Tibial nerve (tissue), 4 donors: ENCODE measurements at regions not wholly inside any gene's neighbourhood (a gene's known extent, or its start where the extent isn't known, plus 50 kb on each side); places are given as distances from the start of the nearest gene placed in this dataset.

Experiments used
- DNase-seq, 2 donors: peaks; one replicate each; pipeline ENCODE4 v3.0.0-alpha.2; 2019; ENCODE audit warnings: low spot score in 2 of 2
- H3K27ac ChIP-seq, 4 donors: fragments of 200-600 bp; sonication (generic) in 3 of 4; one replicate each; pipeline ENCODE4 v1.5.1; 2017 to 2019; ENCODE audit warnings: mild to moderate bottlenecking in 1 of 4
- H3K27me3 ChIP-seq, 2 donors: fragments of 200-600 bp; sonication (generic) in 1 of 2; one replicate each; pipeline versions ENCODE4 v1.5.1 to v1.6.0; 2017 to 2019
- H3K36me3 ChIP-seq, 3 donors: fragments of 200-600 bp; sonication (generic); one replicate each; pipeline ENCODE4 v1.5.1; 2018 to 2019
- H3K4me1 ChIP-seq, 4 donors: fragments of 200-600 bp; sonication (generic) in 3 of 4; one replicate each; pipeline ENCODE4 v1.5.1; 2017 to 2019
- H3K4me3 ChIP-seq, 4 donors: fragments of 200-600 bp; sonication (generic) in 3 of 4; one replicate each; pipeline ENCODE4 v1.5.1; 2017 to 2019; ENCODE audit warnings: mild to moderate bottlenecking in 1 of 4, moderate library complexity in 1 of 4
- H3K9me3 ChIP-seq, 4 donors: fragments of 200-600 bp; sonication (generic) in 3 of 4; one replicate each; pipeline ENCODE4 v1.5.1; 2017 to 2019
- CTCF ChIP-seq, 5 experiments: fragments of 200-600 bp in 3 of 5; fragments of 450-650 bp in 2 of 5; sonication (generic) in 3 of 5; IDR thresholded peaks; one replicate each; pipeline ENCODE4 v1.5.1; 2016 to 2019; ENCODE audit warnings: antibody characterized with exemption in 5 of 5, mild to moderate bottlenecking in 3 of 5, moderate library complexity in 2 of 5
- EP300 ChIP-seq, 2 donors: sonication (generic); formaldehyde crosslinking; IDR thresholded peaks; one replicate each; pipeline ENCODE4 v1.6.1; 2017; ENCODE audit warnings: antibody characterized with exemption in 2 of 2, mild to moderate bottlenecking in 1 of 2
- POLR2A ChIP-seq, 2 donors: fragments of 450-650 bp; IDR thresholded peaks; one replicate each; pipeline ENCODE4 v1.6.1; 2017; ENCODE audit warnings: antibody characterized with exemption in 2 of 2, mild to moderate bottlenecking in 2 of 2, moderate library complexity in 2 of 2
- WGBS, 2 donors: methylation state at CpG; one replicate each; pipeline ENCODE4 v1.1.5; 2018; 5-methylcytosine and 5-hydroxymethylcytosine counted together

DNA sequence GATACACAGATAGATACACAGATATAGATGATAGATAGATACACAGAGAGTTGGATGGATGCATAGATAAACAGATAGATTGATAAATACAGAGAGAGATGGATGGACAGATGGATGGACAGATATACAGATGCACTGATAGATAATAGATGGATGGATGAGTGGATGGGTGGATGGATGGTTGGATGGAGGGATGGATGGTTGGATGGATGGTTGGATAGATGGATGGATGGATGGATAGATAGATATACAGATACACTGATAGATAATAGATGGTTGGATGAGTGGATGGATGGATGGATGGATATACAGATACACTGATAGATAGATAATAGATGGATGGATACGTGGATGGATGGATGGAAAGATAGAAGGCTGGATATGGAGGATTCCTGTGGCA lies 290.0 kb upstream of the SHH start:
- no peak for DNase-seq
- Histone ChIP-seq H3K27me3 (no peaks in the 10 kb centered on the region), H3K27ac (no peak overlapping the region), H3K4me3 (no peak overlapping the region), H3K9me3 (no peaks in the 10 kb centered on the region), H3K4me1 (no peaks in the 10 kb centered on the region), H3K36me3 (no peaks in the 10 kb centered on the region)
- TF ChIP-seq CTCF (IDR thresholded peaks at IDR 0.05) (no peak), POLR2A (IDR thresholded peaks at IDR 0.05) (no peak), EP300 (IDR thresholded peaks at IDR 0.05) (no peak)
- 82 to 88% methylated on average over 1 of the region's 1 CpG for WGBS, 2 donors

- Histone ChIP-seq H3K4me1 (no peaks in the 10 kb centered on the region), H3K27ac (no peak overlapping the region), H3K4me3 (no peak overlapping the region), H3K9me3 (no peaks in the 10 kb centered on the region), H3K36me3 (no peaks in the 10 kb centered on the region), H3K27me3 (no peaks in the 10 kb centered on the region)
- no peak for DNase-seq
- TF ChIP-seq CTCF (IDR thresholded peaks at IDR 0.05) = no peak
- no peak for TF ChIP-seq EP300 (IDR thresholded peaks at IDR 0.05)
- TF ChIP-seq POLR2A (IDR thresholded peaks at IDR 0.05) = no peak
- WGBS, 2 donors = 96% methylated on average over 6 of the region's 6 CpGs
Measured at GRCh38 chr7:156101355-156101754, 289.1 kb upstream of the SHH start.

DNA sequence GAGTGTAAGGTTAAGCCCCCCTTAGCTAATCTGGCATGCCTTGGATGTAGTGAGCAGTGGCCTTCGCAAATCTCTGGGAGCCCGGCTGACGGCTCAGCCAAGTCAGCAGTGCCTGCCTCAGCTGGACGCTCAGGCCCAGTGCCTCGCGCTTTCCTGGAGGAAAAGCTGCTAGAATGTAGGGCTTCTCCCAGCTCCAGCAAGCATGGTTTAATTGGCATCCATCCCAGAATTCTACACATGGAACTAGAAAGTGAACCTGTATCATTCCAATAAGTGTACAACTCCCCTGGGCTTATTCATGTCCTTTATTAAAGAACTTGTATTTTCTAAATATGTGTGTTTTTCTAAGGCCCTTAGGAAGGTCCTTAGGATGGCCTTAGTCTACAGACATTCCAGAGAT lies 287.8 kb upstream of the SHH start:
- H3K27me3 ChIP-seq = no peaks in the 10 kb centered on the region
- TF ChIP-seq CTCF (IDR thresholded peaks at IDR 0.05) = no peak
- no peak for TF ChIP-seq EP300 (IDR thresholded peaks at IDR 0.05)
- TF ChIP-seq POLR2A (IDR thresholded peaks at IDR 0.05) = no peak
- H3K4me1 ChIP-seq = no peaks in the 10 kb centered on the region
- no peak for DNase-seq
- 53 to 62% methylated on average over 6 of the region's 6 CpGs for WGBS, 2 donors
- H3K36me3 ChIP-seq = no peaks in the 10 kb centered on the region
- no peak overlapping the region for H3K27ac ChIP-seq
- H3K9me3 ChIP-seq = no peaks in the 10 kb centered on the region
- no peak overlapping the region for H3K4me3 ChIP-seq

- no peaks in the 10 kb centered on the region for H3K27me3 ChIP-seq
- no peaks in the 10 kb centered on the region for H3K4me1 ChIP-seq
- H3K27ac ChIP-seq = no peak overlapping the region
- 85 to 87% methylated on average over 10 of the region's 10 CpGs for WGBS, 2 donors
- no peak overlapping the region for H3K4me3 ChIP-seq
- no peaks in the 10 kb centered on the region for H3K36me3 ChIP-seq
- no peaks in the 10 kb centered on the region for H3K9me3 ChIP-seq
- no peak for TF ChIP-seq CTCF (IDR thresholded peaks at IDR 0.05)
- no peak for TF ChIP-seq EP300 (IDR thresholded peaks at IDR 0.05)
- TF ChIP-seq POLR2A (IDR thresholded peaks at IDR 0.05) = no peak
- no peak for DNase-seq
Measured at GRCh38 chr7:156099085-156099484, 286.8 kb upstream of the SHH start.

DNA sequence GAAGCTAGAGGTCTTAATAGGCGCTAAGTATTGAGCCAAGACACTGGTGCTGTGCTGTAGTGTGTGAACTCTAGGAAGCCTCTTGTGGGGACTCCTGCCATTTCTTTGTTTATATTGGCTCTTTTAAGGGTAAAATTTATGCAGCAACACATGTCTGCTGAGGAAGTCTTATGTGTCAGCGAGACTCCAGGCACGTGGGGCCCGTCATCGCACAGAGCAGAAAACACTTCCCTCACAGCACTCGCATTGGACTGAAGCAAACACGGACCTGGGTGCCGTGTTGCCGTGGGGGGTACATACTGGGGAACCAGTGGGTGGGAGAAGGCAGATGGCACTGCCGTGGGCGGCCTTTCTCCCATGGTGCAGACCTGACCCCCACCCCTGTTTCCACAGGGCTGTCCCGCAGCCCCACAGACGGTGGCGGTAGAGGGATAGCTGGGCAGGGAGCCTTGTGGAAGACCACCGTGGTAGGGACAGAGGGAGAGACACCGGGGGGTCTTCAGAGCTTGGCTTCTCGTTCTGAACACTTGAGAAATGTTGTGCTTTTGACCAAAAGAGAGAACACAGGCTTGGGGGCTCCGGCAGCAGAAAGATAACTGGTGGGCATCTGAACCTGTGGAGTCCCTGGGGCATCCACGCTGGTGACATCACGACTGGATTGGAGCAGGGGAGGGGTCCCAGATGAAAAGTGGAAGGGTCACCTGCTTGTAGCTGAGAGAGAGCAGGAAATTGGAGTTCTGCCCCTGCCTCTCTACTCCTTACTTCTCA lies 284.7 kb upstream of the SHH start:
- Histone ChIP-seq H3K4me3 (no peak overlapping the region), H3K9me3 (no peaks in the 10 kb centered on the region), H3K36me3 (no peaks in the 10 kb centered on the region), H3K27ac (no peak overlapping the region), H3K4me1 (no peaks in the 10 kb centered on the region), H3K27me3 (no peaks in the 10 kb centered on the region)
- WGBS, 2 donors = 67 to 71% methylated on average over 19 to 20 of the region's 20 CpGs
- no peak for TF ChIP-seq CTCF (IDR thresholded peaks at IDR 0.05)
- no peak for TF ChIP-seq POLR2A (IDR thresholded peaks at IDR 0.05)
- no peak for DNase-seq
